ENCODE measurements at regions not wholly inside any gene's neighbourhood (a gene's known extent, or its start where the extent isn't known, plus 50 kb on each side); places are given as distances from the start of the nearest gene placed in this dataset.

DNA sequence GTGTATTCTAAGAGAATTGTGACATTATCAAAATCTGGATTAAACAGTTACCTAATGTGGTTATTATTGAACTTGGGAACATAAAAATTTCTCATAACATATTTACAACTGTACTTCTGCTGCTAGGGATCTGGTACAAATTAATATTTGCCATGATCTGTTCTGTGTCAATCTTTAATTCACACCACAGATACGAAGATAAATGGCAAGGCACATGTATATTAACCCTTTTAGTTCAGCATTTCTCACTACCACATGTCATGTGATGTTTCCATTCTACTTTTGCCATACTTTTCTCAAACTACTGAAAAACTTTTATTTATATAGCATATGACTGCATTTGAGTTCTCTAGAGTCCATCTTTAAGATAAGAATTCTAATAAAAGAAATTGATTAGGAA is 295.3 kb upstream of the DDX18 start:
- Histone ChIP-seq H3K4me3 (no peak overlapping the region), H3K9me3 (no peaks in the 10 kb centered on the region), H3K4me1 (ENCODE audit: low read depth) (no peaks in the 10 kb centered on the region), H3K36me3 (ENCODE audit: low read depth) (no peaks in the 10 kb centered on the region)
- DNase-seq (no peak), ATAC-seq (no peak)
- intact Hi-C loops (cut with DNase I, micrococcal nuclease) = no loop called here
- no peak for TF ChIP-seq CTCF (IDR thresholded peaks at IDR 0.05)

DNA sequence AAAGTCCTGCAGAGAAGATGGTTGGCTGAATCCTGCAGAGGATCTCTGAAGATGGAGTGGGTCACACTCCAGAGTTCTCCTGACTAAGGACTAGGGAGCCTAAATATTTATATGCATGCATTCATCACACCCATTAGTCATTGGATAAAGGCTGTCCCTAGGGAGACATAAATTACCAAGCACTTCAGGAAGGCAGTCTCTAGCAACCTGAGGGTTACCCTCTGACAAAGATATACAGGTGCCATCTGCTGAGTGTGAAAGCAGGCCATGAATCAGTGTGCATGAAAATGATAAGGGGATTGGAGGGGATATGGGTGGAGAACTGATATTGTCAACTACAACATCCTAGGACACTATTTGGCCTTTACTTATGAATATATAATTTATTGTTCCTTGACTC is 294.8 kb upstream of the DDX18 start:
- no peak overlapping the region for H3K4me3 ChIP-seq
- intact Hi-C loops (cut with DNase I, micrococcal nuclease) = no loop called here
- ATAC-seq = no peak
- DNase-seq = no peak
- no peaks in the 10 kb centered on the region for H3K36me3 ChIP-seq (ENCODE audit: low read depth)
- no peaks in the 10 kb centered on the region for H3K4me1 ChIP-seq (ENCODE audit: low read depth)
- TF ChIP-seq CTCF (IDR thresholded peaks at IDR 0.05) = no peak
- no peaks in the 10 kb centered on the region for H3K9me3 ChIP-seq

- Histone ChIP-seq H3K9me3 (no peaks in the 10 kb centered on the region), H3K36me3 (ENCODE audit: low read depth) (no peaks in the 10 kb centered on the region), H3K4me1 (ENCODE audit: low read depth) (no peaks in the 10 kb centered on the region), H3K4me3 (no peak overlapping the region)
- ATAC-seq (peak; percentile 100), DNase-seq (peak; percentile 88 to 98 (median 96))
- TF ChIP-seq CTCF (IDR thresholded peaks at IDR 0.05) = no peak
- intact Hi-C loops (cut with DNase I, micrococcal nuclease) = no loop called here
These were observed 291.2 kb upstream of the DDX18 start for GRCh38 chr2:117523267-117523666.

DNA sequence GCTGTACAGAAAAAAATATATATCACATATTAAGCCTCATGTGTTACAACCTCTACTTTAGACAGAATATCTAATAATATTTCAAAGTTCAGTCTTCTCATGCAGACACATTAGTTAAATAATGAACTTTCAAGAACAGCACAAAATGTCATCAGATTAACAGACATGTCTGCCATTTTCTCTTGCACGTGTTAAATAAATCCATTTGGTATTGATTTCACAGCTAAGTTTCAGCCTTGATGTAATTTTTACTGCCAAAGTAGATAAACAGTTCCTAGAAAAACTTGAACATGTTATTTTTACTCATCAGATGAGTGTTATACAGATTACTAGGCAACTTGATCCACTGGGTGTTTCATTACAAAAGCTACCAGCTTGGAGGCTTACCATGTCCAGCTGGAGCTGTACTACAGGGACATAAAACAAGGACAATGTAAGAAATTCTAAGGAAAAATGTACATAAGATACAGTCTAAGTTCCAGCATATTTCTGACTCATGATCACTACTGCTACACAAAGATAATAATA is 290.7 kb upstream of the DDX18 start:
- DNase-seq (no peak), ATAC-seq (no peak)
- TF ChIP-seq CTCF (IDR thresholded peaks at IDR 0.05) = no peak
- Histone ChIP-seq H3K36me3 (ENCODE audit: low read depth) (no peaks in the 10 kb centered on the region), H3K4me3 (no peak overlapping the region), H3K4me1 (ENCODE audit: low read depth) (no peaks in the 10 kb centered on the region), H3K9me3 (no peaks in the 10 kb centered on the region)
- intact Hi-C loops (cut with DNase I, micrococcal nuclease) = no loop called here

GRCh38 chr2:117536139-117536538 is 278.4 kb upstream of the DDX18 start:
- ATAC-seq (peak; percentile 73), DNase-seq (peak in 1 of 3 donors; percentile 41)
- Histone ChIP-seq H3K9me3 (no peaks in the 10 kb centered on the region), H3K36me3 (ENCODE audit: low read depth) (no peaks in the 10 kb centered on the region), H3K4me1 (ENCODE audit: low read depth) (no peaks in the 10 kb centered on the region), H3K4me3 (no peak overlapping the region)
- intact Hi-C loops (cut with DNase I, micrococcal nuclease) = no loop called here
- peak; percentile 39 for TF ChIP-seq CTCF (IDR thresholded peaks at IDR 0.05)

GRCh38 chr2:117537032-117537431 is 277.5 kb upstream of the DDX18 start:
- Histone ChIP-seq H3K9me3 (no peaks in the 10 kb centered on the region), H3K4me1 (ENCODE audit: low read depth) (no peaks in the 10 kb centered on the region), H3K36me3 (ENCODE audit: low read depth) (no peaks in the 10 kb centered on the region), H3K4me3 (no peak overlapping the region)
- intact Hi-C loops (cut with DNase I, micrococcal nuclease) = no loop called here
- TF ChIP-seq CTCF (IDR thresholded peaks at IDR 0.05) = no peak
- ATAC-seq (peak; percentile 7), DNase-seq (no peak)
